ENCODE measurements at regions not wholly inside any gene's neighbourhood (a gene's known extent, or its start where the extent isn't known, plus 50 kb on each side); places are given as distances from the start of the nearest gene placed in this dataset.

DNA sequence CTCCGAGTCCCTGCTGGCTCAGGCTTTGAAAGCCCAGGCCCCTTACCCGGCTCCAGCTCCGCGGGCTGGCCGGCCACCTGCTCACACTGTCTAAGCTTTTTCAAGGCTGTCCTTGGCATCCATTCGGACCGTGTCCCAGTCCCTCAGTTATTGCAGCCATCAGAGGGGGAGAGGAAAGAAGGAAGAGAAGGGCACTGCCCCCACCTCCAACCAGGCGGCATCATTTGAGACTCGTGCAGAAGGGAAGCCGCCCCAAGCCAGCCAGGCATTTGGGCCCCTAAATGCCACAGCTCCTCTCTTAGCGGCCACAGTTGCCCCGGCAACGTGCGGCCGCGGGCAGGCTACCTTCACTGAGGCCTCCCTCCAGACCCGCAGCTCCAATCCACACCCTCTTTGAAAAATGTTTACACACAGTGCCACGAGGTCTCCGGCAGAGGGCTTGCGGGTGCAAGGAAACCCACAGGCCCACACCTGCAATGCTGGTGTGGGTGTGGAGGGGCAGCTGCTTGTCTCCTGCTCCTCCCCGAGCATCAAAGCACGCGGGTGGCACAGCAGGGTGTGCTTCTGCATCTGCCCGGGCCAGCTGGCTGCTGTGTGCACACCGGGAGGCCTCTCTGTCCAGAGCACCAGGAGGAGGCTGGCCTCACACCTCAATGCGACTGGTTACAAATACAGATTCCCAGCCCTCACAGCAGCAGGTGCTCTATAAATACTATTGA is 124.4 kb downstream of the CTTN start:
- H3K4me3 Mint-ChIP-seq (ENCODE audit: unreplicated experiment) = no peak overlapping the region
- H3K36me3 ChIP-seq (ENCODE audit: insufficient read depth, low read length) = no peaks in the 10 kb centered on the region
- FAIRE-seq = no peak

DNA sequence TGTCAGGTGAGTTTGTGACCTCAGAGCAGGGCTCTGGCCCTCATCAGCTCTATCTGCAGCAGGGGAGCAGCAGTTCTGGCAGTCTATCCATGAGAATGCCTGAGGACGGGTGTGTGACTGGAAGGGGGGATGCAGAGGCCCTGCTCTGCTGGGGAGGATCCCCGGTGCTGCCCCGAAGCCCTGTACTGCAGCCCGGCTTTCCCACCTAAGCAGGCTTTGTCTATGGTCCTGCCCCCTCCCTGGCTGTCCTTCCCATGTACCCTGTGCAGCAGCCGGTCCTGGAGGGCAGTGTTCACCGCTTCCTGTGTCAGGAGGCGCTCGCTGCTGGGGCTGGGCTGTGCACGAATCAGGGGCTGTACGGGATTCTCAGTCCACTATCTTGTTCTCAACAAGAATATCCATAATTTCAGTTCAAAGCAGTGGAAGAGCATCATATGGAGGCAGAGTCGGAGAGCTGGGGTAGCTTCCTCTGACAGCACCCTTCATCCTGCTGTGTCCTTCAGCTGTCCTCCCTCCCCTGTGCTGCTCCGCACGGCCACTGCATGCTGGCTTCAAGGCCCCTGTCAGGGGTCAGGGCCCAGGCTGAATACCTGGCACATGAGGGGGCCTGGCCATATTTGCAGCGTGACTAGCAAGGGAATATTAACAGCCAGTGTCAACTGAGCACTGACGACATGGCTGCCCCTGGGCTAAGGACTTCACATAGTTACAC is 125.2 kb downstream of the CTTN start:
- TF ChIP-seq, protein P1, sequence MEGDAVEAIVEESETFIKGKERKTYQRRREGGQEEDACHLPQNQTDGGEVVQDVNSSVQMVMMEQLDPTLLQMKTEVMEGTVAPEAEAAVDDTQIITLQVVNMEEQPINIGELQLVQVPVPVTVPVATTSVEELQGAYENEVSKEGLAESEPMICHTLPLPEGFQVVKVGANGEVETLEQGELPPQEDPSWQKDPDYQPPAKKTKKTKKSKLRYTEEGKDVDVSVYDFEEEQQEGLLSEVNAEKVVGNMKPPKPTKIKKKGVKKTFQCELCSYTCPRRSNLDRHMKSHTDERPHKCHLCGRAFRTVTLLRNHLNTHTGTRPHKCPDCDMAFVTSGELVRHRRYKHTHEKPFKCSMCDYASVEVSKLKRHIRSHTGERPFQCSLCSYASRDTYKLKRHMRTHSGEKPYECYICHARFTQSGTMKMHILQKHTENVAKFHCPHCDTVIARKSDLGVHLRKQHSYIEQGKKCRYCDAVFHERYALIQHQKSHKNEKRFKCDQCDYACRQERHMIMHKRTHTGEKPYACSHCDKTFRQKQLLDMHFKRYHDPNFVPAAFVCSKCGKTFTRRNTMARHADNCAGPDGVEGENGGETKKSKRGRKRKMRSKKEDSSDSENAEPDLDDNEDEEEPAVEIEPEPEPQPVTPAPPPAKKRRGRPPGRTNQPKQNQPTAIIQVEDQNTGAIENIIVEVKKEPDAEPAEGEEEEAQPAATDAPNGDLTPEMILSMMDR (IDR thresholded peaks at IDR 0.05; ENCODE audit: insufficient read depth, low read depth, low read length) = no peak
- TF ChIP-seq EZH2 (IDR thresholded peaks at IDR 0.05; ENCODE audit: insufficient read depth, low read length) = no peak
- Mint-ChIP-seq H3K36me3 (ENCODE audit: low read depth, unreplicated experiment) (no peaks in the 10 kb centered on the region), H3K27ac (ENCODE audit: unreplicated experiment) (no peak overlapping the region), H3K9me3 (ENCODE audit: unreplicated experiment) (no peaks in the 10 kb centered on the region), H3K4me3 (ENCODE audit: unreplicated experiment) (no peak overlapping the region), H3K4me1 (ENCODE audit: low read depth, unreplicated experiment) (peaks cover 24% of the 10 kb centered on the region), H3K27me3 (ENCODE audit: low read depth, unreplicated experiment) (peaks cover 5% of the 10 kb centered on the region)
- Histone ChIP-seq H2AFZ (ENCODE audit: low read depth, low read length) (no peak overlapping the region), H3K9me3 (ENCODE audit: insufficient read depth, low read depth, low read length) (no peaks in the 10 kb centered on the region), H3K36me3 (ENCODE audit: insufficient read depth, low read length) (no peaks in the 10 kb centered on the region), H4K20me1 (ENCODE audit: insufficient read depth, low read length) (no peaks in the 10 kb centered on the region), H3K9ac (ENCODE audit: low read length) (no peak overlapping the region), H3K4me1 (ENCODE audit: insufficient read depth, low read length) (peaks cover 14% of the 10 kb centered on the region), H3K27ac (ENCODE audit: low read depth, low read length) (no peak overlapping the region), H3K4me3 (ENCODE audit: insufficient read depth, low read depth, low read length) (no peak overlapping the region), H3K4me2 (ENCODE audit: low read length) (no peak overlapping the region), H3K27me3 (ENCODE audit: insufficient read depth, low read length) (peaks cover 25% of the 10 kb centered on the region), H3K79me2 (ENCODE audit: insufficient read depth, low read length) (no peaks in the 10 kb centered on the region)
- FAIRE-seq (no peak), DNase-seq (ENCODE audit: low read depth) (no peak)

More for the DNA sequence above, 124.4 kb downstream of the CTTN start:
- Histone ChIP-seq H2AFZ (ENCODE audit: low read depth, low read length) (no peak overlapping the region), H3K27ac (ENCODE audit: low read depth, low read length) (no peak overlapping the region), H4K20me1 (ENCODE audit: insufficient read depth, low read length) (no peaks in the 10 kb centered on the region), H3K4me3 (ENCODE audit: insufficient read depth, low read depth, low read length) (no peak overlapping the region), H3K9ac (ENCODE audit: low read length) (no peak overlapping the region), H3K4me2 (ENCODE audit: low read length) (no peak overlapping the region), H3K27me3 (ENCODE audit: insufficient read depth, low read length) (peaks cover 25% of the 10 kb centered on the region), H3K9me3 (ENCODE audit: insufficient read depth, low read depth, low read length) (no peaks in the 10 kb centered on the region), H3K4me1 (ENCODE audit: insufficient read depth, low read length) (peaks cover 19% of the 10 kb centered on the region), H3K79me2 (ENCODE audit: insufficient read depth, low read length) (no peaks in the 10 kb centered on the region)
- Mint-ChIP-seq H3K27ac (ENCODE audit: unreplicated experiment) (no peak overlapping the region), H3K4me1 (ENCODE audit: low read depth, unreplicated experiment) (peaks cover 30% of the 10 kb centered on the region), H3K36me3 (ENCODE audit: low read depth, unreplicated experiment) (no peaks in the 10 kb centered on the region), H3K9me3 (ENCODE audit: unreplicated experiment) (no peaks in the 10 kb centered on the region), H3K27me3 (ENCODE audit: low read depth, unreplicated experiment) (peaks cover 5% of the 10 kb centered on the region)
- TF ChIP-seq, protein P1 (IDR thresholded peaks at IDR 0.05; ENCODE audit: insufficient read depth, low read depth, low read length) = no peak
- no peak for TF ChIP-seq EZH2 (IDR thresholded peaks at IDR 0.05; ENCODE audit: insufficient read depth, low read length)
- DNase-seq (ENCODE audit: low read depth) = no peak
